ENCODE measurements at regions not wholly inside any gene's neighbourhood (a gene's known extent, or its start where the extent isn't known, plus 50 kb on each side); places are given as distances from the start of the nearest gene placed in this dataset.
"Not testable (repeated sequence)": the region's sequence is repeated elsewhere in the genome, so short reads cannot be mapped to it uniquely, and the experiment has no call there.

DNA sequence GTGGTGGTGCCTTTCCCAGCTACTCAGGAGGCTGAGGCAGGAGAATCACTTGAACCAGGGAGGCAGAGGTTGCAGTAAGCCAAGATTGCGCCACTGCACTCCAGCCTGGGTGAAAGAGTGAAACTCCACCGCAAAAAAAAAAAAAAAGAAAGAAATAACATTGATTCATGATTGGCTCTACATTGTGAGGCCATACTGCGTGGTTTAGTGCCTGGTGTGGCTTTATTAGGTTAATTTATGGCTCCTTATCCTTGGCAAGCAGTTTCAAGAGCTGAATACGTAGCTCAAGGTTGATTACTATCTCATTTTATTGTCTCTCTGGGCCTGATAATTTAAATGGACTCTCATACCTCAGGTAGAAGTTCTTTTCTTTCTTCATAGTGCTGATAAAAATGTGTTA, 80.5 kb upstream of the MTLN start:
- TF ChIP-seq, protein P1, sequence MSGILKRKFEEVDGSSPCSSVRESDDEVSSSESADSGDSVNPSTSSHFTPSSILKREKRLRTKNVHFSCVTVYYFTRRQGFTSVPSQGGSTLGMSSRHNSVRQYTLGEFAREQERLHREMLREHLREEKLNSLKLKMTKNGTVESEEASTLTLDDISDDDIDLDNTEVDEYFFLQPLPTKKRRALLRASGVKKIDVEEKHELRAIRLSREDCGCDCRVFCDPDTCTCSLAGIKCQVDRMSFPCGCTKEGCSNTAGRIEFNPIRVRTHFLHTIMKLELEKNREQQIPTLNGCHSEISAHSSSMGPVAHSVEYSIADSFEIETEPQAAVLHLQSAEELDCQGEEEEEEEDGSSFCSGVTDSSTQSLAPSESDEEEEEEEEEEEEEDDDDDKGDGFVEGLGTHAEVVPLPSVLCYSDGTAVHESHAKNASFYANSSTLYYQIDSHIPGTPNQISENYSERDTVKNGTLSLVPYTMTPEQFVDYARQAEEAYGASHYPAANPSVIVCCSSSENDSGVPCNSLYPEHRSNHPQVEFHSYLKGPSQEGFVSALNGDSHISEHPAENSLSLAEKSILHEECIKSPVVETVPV (CRISPR knock-in tag; IDR thresholded peaks at IDR 0.05), result not testable (repeated sequence)
- TF ChIP-seq, protein P2, sequence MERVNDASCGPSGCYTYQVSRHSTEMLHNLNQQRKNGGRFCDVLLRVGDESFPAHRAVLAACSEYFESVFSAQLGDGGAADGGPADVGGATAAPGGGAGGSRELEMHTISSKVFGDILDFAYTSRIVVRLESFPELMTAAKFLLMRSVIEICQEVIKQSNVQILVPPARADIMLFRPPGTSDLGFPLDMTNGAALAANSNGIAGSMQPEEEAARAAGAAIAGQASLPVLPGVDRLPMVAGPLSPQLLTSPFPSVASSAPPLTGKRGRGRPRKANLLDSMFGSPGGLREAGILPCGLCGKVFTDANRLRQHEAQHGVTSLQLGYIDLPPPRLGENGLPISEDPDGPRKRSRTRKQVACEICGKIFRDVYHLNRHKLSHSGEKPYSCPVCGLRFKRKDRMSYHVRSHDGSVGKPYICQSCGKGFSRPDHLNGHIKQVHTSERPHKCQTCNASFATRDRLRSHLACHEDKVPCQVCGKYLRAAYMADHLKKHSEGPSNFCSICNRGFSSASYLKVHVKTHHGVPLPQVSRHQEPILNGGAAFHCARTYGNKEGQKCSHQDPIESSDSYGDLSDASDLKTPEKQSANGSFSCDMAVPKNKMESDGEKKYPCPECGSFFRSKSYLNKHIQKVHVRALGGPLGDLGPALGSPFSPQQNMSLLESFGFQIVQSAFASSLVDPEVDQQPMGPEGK (CRISPR knock-in tag; IDR thresholded peaks at IDR 0.05; ENCODE audit: borderline replicate concordance), result not testable (repeated sequence)
- TF ChIP-seq ZFP3 (CRISPR knock-in tag; IDR thresholded peaks at IDR 0.05); ARNTL (CRISPR knock-in tag; IDR thresholded peaks at IDR 0.05; ENCODE audit: borderline replicate concordance, low read depth); SNAI2 (CRISPR knock-in tag; IDR thresholded peaks at IDR 0.05); ISL1 (CRISPR knock-in tag; IDR thresholded peaks at IDR 0.05); RARB (CRISPR knock-in tag; IDR thresholded peaks at IDR 0.05): not testable (repeated sequence)
- TF ChIP-seq, protein P3, sequence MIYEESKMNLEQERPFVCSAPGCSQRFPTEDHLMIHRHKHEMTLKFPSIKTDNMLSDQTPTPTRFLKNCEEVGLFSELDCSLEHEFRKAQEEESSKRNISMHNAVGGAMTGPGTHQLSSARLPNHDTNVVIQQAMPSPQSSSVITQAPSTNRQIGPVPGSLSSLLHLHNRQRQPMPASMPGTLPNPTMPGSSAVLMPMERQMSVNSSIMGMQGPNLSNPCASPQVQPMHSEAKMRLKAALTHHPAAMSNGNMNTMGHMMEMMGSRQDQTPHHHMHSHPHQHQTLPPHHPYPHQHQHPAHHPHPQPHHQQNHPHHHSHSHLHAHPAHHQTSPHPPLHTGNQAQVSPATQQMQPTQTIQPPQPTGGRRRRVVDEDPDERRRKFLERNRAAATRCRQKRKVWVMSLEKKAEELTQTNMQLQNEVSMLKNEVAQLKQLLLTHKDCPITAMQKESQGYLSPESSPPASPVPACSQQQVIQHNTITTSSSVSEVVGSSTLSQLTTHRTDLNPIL (CRISPR knock-in tag; IDR thresholded peaks at IDR 0.05; ENCODE audit: low read depth), result not testable (repeated sequence)
- TF ChIP-seq, protein P4, sequence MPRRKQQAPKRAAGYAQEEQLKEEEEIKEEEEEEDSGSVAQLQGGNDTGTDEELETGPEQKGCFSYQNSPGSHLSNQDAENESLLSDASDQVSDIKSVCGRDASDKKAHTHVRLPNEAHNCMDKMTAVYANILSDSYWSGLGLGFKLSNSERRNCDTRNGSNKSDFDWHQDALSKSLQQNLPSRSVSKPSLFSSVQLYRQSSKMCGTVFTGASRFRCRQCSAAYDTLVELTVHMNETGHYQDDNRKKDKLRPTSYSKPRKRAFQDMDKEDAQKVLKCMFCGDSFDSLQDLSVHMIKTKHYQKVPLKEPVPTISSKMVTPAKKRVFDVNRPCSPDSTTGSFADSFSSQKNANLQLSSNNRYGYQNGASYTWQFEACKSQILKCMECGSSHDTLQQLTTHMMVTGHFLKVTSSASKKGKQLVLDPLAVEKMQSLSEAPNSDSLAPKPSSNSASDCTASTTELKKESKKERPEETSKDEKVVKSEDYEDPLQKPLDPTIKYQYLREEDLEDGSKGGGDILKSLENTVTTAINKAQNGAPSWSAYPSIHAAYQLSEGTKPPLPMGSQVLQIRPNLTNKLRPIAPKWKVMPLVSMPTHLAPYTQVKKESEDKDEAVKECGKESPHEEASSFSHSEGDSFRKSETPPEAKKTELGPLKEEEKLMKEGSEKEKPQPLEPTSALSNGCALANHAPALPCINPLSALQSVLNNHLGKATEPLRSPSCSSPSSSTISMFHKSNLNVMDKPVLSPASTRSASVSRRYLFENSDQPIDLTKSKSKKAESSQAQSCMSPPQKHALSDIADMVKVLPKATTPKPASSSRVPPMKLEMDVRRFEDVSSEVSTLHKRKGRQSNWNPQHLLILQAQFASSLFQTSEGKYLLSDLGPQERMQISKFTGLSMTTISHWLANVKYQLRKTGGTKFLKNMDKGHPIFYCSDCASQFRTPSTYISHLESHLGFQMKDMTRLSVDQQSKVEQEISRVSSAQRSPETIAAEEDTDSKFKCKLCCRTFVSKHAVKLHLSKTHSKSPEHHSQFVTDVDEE (CRISPR knock-in tag; IDR thresholded peaks at IDR 0.05), result not testable (repeated sequence)
- TF ChIP-seq, protein P5, sequence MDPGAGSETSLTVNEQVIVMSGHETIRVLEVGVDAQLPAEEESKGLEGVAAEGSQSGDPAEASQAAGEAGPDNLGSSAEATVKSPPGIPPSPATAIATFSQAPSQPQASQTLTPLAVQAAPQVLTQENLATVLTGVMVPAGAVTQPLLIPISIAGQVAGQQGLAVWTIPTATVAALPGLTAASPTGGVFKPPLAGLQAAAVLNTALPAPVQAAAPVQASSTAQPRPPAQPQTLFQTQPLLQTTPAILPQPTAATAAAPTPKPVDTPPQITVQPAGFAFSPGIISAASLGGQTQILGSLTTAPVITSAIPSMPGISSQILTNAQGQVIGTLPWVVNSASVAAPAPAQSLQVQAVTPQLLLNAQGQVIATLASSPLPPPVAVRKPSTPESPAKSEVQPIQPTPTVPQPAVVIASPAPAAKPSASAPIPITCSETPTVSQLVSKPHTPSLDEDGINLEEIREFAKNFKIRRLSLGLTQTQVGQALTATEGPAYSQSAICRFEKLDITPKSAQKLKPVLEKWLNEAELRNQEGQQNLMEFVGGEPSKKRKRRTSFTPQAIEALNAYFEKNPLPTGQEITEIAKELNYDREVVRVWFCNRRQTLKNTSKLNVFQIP (CRISPR knock-in tag; IDR thresholded peaks at IDR 0.05; ENCODE audit: borderline replicate concordance, low read depth), result not testable (repeated sequence)
